ENCODE measurements at regions not wholly inside any gene's neighbourhood (a gene's known extent, or its start where the extent isn't known, plus 50 kb on each side); places are given as distances from the start of the nearest gene placed in this dataset.
"Not testable (repeated sequence)": the region's sequence is repeated elsewhere in the genome, so short reads cannot be mapped to it uniquely, and the experiment has no call there.

DNA sequence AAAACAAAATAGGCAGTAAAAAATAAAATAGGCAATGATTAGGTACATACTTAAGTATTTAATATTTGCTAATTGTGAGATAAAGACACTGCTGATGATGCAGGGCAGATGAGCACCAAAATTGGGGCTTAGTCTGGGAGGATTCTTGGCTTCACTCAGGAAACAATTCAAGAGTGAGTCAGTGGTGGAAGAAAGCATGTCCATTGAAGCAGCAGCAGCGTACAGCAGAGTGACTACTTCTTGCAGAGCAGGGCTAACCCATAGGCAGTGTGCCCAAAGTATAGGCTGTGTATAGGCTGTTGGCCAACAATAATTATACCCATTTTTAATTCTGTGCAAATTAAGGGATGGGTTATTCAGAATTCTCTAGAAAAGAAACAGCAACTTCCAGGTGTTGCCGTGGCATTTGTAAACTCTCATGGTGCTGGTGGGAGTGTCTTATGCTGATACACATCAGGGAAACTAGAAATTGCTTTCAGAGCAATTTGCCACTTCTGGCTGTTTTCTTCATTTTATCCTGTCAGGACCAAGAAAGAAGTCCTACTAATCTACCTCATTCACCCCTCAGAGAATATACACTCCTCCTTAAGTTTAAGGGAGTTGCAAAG, 317.3 kb upstream of the NAALADL2 start:
- no peaks in the 10 kb centered on the region for H3K27me3 ChIP-seq
- TF ChIP-seq POLR2A (IDR thresholded peaks at IDR 0.05) (no peak), POLR2AphosphoS5 (IDR thresholded peaks at IDR 0.05) (no peak)
- TF ChIP-seq, protein P1, sequence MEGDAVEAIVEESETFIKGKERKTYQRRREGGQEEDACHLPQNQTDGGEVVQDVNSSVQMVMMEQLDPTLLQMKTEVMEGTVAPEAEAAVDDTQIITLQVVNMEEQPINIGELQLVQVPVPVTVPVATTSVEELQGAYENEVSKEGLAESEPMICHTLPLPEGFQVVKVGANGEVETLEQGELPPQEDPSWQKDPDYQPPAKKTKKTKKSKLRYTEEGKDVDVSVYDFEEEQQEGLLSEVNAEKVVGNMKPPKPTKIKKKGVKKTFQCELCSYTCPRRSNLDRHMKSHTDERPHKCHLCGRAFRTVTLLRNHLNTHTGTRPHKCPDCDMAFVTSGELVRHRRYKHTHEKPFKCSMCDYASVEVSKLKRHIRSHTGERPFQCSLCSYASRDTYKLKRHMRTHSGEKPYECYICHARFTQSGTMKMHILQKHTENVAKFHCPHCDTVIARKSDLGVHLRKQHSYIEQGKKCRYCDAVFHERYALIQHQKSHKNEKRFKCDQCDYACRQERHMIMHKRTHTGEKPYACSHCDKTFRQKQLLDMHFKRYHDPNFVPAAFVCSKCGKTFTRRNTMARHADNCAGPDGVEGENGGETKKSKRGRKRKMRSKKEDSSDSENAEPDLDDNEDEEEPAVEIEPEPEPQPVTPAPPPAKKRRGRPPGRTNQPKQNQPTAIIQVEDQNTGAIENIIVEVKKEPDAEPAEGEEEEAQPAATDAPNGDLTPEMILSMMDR (IDR thresholded peaks at IDR 0.05), result no peak
- no peak overlapping the region for H3K27ac ChIP-seq
- no peaks in the 10 kb centered on the region for H3K9me3 ChIP-seq
- no peaks in the 10 kb centered on the region for H3K4me1 ChIP-seq
- no peak overlapping the region for H3K4me3 ChIP-seq
- DNase-seq (ENCODE audit: low spot score in 2 of 2), result no peak
- no peaks in the 10 kb centered on the region for H3K36me3 ChIP-seq
- intact Hi-C loops (cut with DNase I; ENCODE audit: low total_unique reads), result no loop called here

DNA sequence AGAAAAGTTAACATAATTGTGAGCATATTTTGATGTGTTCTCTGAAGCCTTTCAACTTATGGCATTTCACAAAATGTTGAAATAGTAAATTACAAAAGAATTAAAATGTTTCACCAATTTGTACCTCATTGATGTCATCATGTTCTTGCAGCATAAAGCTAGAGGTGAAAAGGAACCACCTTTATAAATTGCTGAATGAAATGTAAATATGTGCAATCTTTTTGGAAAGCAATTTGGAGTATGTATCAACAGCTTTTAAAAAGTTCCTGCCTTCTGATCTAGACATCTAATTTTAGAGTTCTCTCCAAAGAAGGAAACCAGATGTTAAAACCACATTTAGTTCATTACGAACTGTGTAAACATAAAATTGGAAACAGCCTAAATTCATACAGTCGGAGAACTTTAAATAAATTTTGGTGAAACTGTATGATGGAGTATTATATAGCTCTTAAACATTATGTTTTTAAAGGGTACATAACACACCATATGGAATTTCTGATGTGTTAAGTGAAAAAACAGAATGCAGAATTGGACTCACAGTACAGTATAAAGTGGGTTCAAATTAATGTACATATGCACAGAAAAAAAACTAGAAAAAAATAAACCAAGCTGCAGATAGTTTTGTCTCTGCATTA, 311.2 kb upstream of the NAALADL2 start:
- Histone ChIP-seq H3K9me3 (no peaks in the 10 kb centered on the region), H3K36me3 (no peaks in the 10 kb centered on the region), H3K27me3 (no peaks in the 10 kb centered on the region), H3K4me1 (no peaks in the 10 kb centered on the region), H3K27ac (no peak overlapping the region), H3K4me3 (no peak overlapping the region)
- no peak for TF ChIP-seq POLR2AphosphoS5 (IDR thresholded peaks at IDR 0.05)
- TF ChIP-seq, protein P1 (IDR thresholded peaks at IDR 0.05), result no peak
- no peak for TF ChIP-seq POLR2A (IDR thresholded peaks at IDR 0.05)
- intact Hi-C loops (cut with DNase I; ENCODE audit: low total_unique reads), result no loop called here
- DNase-seq (ENCODE audit: low spot score in 2 of 2), result no peak

DNA sequence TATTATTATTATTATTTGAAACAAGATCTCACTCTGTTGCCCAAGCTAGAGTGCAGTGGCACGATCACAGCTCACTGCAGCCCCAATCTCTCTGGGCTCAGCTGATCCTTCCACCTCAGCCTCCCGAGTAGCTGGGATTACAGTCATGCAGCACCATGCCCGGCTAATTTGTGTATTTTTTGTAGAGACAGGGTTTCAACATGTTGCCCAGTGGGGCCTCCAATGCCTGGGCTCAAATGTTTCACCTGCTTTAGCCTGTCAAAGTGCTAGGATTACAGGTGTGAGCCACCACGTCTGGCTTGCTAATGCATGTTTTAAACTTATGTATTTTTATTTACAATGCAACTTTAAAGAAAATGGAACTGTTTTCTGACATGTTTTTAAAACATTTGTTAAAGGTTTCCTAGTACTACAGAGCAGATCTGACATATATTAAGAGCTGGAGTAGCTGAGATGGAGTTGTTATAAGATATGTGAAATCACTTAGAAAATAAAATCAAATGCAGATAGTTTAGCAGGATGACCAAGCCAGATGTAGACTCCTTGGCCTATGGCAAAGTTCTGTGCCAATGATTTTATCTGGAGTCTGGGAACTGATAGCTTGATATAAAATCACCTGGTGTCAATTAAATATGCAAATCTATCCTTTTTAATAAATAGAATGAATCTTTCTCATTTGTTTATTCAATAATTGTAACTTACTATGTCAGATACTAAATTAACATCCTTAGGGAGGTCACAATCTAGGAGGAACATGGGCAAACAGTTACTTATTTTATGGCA, 310.1 kb upstream of the NAALADL2 start:
- no peak overlapping the region for H3K4me3 ChIP-seq
- no peaks in the 10 kb centered on the region for H3K27me3 ChIP-seq
- no peaks in the 10 kb centered on the region for H3K4me1 ChIP-seq
- DNase-seq (ENCODE audit: low spot score in 2 of 2), result no peak
- no peaks in the 10 kb centered on the region for H3K9me3 ChIP-seq
- H3K36me3 ChIP-seq, result no peaks in the 10 kb centered on the region
- no peak overlapping the region for H3K27ac ChIP-seq
- TF ChIP-seq, protein P1 (IDR thresholded peaks at IDR 0.05), result no peak
- intact Hi-C loops (cut with DNase I; ENCODE audit: low total_unique reads), result no loop called here

DNA sequence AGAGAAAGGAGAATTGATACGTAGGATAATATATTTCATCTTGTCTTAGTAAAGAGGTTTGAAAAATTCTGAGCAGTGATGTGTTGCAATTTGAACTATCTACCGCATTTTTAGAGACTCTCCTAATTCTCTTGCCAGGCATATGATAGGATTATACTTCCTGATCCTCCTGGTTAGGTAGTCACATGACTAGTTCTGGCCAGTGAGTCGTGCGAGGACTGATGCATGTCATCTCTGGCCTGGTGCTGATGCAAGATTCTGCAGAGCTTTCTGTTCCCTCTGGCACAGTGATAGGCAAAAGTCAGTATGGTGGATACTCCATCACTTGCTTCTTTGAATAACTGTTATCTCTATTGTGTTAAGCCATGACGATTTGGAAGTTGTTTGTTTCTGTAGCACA, 277.6 kb upstream of the NAALADL2 start:
- Histone ChIP-seq H3K9me3 (no peaks in the 10 kb centered on the region), H3K4me1 (no peaks in the 10 kb centered on the region), H3K27ac (no peak overlapping the region), H3K27me3 (no peaks in the 10 kb centered on the region), H3K36me3 (no peaks in the 10 kb centered on the region), H3K4me3 (no peak overlapping the region)
- intact Hi-C loops (cut with DNase I; ENCODE audit: low total_unique reads), result loop anchor here (10.0 kb wide), 1 partner anchor 1907 kb away; no protein-coding TSS in a partner anchor
- no peak for DNase-seq (ENCODE audit: low spot score in 2 of 2)
- TF ChIP-seq, protein P1 (IDR thresholded peaks at IDR 0.05), result no peak
- no peak for TF ChIP-seq POLR2A (IDR thresholded peaks at IDR 0.05)
- TF ChIP-seq POLR2AphosphoS5 (IDR thresholded peaks at IDR 0.05), result no peak

DNA sequence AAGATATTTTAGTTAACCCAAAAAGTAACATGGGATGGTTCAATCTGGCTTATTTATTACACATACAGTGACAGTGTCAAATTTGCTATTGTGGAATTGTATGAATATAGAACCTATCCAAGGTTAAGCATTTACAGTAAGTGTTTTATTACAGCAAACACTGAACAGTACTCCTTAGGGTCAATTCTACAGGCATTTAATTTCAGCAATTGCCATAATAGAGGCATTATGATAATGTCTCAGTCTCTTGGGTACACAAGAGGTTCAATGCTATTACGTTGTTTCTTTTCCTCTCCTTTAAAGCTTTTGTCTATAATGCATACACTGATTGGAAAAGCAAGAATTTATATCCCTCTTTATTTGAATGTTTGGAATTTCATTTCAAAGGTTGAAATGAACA, 275.7 kb upstream of the NAALADL2 start:
- Histone ChIP-seq H3K27me3 (no peaks in the 10 kb centered on the region), H3K4me3 (no peak overlapping the region), H3K9me3 (no peaks in the 10 kb centered on the region), H3K36me3 (no peaks in the 10 kb centered on the region), H3K4me1 (no peaks in the 10 kb centered on the region), H3K27ac (no peak overlapping the region)
- intact Hi-C loops (cut with DNase I; ENCODE audit: low total_unique reads), result loop anchor here (10.0 kb wide), 1 partner anchor 1909 kb away; no protein-coding TSS in a partner anchor
- no peak for TF ChIP-seq POLR2A (IDR thresholded peaks at IDR 0.05)
- TF ChIP-seq, protein P1 (IDR thresholded peaks at IDR 0.05), result no peak
- DNase-seq (ENCODE audit: low spot score in 2 of 2), result no peak

DNA sequence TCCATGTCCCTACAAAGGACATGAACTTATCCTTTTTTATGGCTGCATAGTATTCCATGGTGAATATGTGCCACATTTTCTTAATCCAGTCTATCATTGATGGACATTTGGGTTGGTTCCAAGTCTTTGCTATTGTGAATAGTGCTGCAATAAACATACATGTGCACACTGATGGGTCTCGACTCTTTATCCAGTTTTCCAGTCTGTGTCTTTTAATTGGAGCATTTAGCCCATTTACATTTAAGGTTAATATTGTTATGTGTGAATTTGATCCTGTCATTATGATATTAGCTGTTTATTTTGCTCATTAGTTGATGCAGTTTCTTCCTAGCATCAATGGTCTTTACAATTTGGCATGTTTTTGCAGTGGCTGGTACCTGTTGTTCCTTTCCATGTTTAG, 272.0 kb upstream of the NAALADL2 start:
- not testable (repeated sequence) for H3K9me3 ChIP-seq; H3K27ac ChIP-seq; H3K36me3 ChIP-seq; H3K27me3 ChIP-seq; H3K4me1 ChIP-seq; H3K4me3 ChIP-seq; DNase-seq (ENCODE audit: low spot score in 2 of 2)
- intact Hi-C loops (cut with DNase I; ENCODE audit: low total_unique reads), result loop anchor here (10.0 kb wide), 1 partner anchor 1912 kb away; no protein-coding TSS in a partner anchor
